ENCODE measurements at regions not wholly inside any gene's neighbourhood (a gene's known extent, or its start where the extent isn't known, plus 50 kb on each side); places are given as distances from the start of the nearest gene placed in this dataset.
A peak's percentile ranks its signal among the peaks of the same experiment; 100 is the strongest.

- DNase-seq (ENCODE audit: low spot score), result no peak
These were observed 496.2 kb upstream of the SULF2 start for GRCh38 chr20:48281501-48281900.

- DNase-seq (ENCODE audit: low spot score), result no peak
These were observed 493.7 kb upstream of the SULF2 start for GRCh38 chr20:48278961-48279481.

DNA sequence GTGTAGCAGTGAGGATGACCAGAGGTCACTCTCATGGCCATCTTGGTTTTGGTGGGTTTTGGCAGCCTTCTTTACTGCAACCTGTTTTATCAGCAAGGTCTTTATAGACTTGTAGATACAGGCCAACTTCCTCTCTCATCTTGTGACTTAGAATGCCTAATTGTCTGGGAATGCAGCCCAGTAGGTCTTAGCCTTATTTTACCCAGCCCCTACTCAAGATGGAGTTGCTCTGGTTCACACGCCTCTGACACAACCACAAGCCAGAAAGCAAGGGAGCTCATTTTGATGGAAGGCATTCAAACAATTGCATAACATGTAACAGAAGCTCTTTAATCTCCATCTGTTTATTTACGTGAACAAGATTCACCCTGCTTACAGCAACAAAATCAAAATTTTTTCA is 492.0 kb upstream of the SULF2 start:
- DNase-seq (ENCODE audit: low spot score), result no peak

GRCh38 chr20:48276021-48276342 is 490.7 kb upstream of the SULF2 start:
- no peak for DNase-seq (ENCODE audit: low spot score)

DNA sequence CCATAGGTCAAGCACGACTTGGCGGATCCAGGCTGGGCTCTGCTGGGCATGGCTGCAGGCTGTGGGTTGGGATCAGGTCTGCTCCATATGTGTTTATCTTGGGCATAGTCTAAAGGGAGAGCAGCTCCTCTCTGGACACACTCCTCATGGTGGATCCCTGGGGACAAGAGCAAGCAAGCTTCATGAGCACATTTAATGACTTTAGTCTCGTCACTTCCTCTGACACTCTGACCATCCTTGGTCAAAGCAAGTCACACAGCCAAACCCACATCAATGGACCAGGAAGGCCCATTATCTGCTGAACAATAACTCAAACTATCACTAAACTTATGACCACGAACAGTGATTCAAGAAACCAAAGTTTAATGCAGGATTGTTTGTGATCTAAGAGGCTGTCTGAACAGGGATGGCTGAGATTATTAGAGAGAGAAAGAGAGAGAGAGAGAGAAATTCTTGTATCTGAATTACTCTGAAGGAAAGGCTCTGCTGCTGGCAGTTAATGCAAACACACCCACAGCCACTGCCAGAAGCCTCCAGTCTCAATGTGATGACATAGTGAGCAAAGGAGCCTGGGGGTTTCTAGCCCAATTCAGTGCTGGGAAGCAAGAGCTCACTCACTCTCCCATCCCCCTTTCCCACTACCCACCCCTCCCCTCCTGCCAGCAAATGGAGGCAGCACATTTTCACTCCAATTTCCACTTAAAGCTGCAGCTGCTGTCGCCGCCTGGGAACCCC is 490.2 kb upstream of the SULF2 start:
- DNase-seq (ENCODE audit: low spot score), result peak; percentile 82

DNA sequence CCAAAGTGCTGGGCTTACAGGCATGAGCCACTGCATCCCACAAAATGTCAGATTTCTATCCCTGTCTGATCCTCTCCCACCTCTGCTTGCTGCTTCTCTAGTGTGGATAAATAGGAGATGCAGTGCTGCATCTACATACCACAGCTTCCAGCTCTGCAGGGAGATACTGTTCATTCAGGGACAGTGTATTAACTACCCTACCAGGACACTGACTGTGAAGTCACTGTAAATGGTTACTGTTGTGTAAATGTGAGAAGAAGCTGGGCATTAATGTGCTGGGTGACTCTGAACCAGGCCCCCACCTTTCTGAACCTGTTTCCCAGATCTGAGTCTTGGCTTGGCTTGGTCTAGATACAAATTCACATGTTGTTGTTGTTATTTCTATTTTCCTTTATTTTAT is 488.6 kb upstream of the SULF2 start:
- DNase-seq (ENCODE audit: low spot score), result no peak

DNA sequence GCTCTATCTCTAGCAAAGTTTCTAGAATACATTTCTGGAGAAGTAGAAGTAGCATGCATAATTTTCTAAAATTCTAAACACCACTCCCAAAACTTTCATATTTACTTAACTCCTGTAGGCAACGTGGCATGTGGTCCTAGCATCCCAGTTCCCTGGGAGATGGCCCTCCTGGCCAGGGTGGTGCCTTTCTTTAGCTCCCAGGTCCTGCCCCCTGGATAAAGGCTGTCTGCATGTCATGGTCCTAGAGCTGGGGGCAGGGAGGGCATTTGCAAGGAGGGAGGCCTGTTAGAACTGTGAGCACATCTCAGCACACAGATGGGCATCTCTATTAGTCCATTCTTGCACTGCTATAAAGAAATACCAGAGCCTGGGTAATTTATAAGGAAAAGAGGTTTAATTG is 485.6 kb upstream of the SULF2 start:
- no peak for DNase-seq (ENCODE audit: low spot score)

GRCh38 chr20:48267860-48268633 is 482.8 kb upstream of the SULF2 start:
- no peak for DNase-seq (ENCODE audit: low spot score)

DNA sequence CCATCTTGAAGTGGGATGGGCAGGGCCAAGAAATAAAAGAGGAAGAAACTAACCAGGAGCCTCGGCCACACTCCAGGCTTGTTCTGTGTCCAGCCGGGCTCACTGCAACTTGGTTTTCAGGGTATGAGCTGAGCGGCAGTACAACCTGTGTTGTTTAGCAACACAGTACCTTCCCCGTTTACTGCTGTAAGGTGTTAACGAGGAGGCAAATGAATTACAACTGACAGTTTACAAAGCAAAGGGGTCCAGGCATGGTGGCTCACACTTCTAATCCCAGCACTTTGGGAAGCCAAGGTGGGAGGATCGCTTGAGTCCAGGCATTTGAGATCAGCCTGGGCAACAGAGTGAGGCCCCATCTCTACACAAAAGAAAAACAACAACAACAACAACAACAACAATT is 481.3 kb upstream of the SULF2 start:
- DNase-seq (ENCODE audit: low spot score), result no peak

GRCh38 chr20:48265791-48266190 is 480.5 kb upstream of the SULF2 start:
- DNase-seq (ENCODE audit: low spot score), result no peak

DNA sequence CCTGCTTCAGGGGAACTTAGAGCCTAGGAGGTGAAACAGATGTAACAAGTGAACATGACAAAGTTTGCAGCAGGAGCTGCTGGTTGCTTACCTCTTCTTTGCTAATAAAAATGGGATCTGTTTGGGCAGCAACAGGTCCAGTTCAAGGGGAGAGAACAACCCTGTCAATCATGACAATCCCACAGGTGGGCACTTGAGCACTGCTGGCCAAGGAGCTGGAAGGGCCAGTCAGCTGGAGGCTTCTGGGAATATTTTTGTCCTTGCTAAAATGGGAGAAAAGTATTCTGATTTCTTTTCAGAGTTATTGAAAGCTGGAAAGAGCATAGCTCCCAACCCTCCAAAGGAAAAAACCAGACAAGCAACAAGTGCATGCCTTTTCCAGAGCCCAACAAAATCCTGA is 477.7 kb upstream of the SULF2 start:
- DNase-seq (ENCODE audit: low spot score), result no peak

DNA sequence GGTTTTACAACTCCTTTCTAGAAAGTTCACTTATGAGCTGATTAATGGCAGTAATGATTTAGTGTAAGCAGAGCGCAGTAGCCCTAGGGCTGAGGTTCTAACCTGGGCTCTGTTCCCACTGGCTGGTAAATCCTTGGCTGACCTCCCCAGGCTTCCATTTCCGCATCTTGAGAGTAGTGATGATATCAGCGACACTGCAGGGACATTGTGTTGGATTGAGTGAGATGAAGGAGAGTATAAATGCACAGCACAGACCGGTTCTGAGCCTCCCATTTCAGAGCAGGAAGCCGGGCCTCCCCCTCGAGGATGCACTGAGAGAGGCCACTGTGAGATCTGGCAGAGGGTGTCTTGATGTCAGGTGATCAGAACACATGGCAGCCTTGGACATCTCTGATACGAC is 477.2 kb upstream of the SULF2 start:
- no peak for DNase-seq (ENCODE audit: low spot score)

DNA sequence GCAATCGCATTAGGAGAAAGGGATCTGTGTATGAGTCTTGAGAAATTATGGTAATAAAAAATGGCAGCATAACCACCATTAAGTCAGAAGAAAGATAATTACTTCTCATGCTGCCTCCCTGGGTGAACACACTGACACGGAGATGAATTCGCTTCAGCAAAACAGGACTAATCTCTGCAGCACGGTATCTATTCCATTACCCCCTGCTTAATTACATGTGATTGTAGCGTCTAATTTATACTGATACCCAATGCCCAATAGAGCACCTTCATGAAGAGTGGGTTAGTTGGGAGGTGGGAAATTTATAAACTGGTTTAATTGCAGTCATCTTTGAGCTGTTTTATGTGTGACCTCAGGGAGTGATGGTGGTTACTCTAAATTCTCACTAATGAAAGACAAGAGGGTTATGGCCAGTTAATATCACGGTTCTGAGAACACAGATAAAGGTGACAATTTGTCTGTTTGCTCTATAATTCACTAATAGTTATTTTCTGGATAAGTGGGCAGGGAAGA is 476.2 kb upstream of the SULF2 start:
- DNase-seq (ENCODE audit: low spot score), result no peak

- peak; percentile 25 for DNase-seq (ENCODE audit: low spot score)
These were observed 475.0 kb upstream of the SULF2 start for GRCh38 chr20:48260129-48260756.

- no peak for DNase-seq (ENCODE audit: low spot score)
These were observed 474.2 kb upstream of the SULF2 start for GRCh38 chr20:48259456-48259855.

DNA sequence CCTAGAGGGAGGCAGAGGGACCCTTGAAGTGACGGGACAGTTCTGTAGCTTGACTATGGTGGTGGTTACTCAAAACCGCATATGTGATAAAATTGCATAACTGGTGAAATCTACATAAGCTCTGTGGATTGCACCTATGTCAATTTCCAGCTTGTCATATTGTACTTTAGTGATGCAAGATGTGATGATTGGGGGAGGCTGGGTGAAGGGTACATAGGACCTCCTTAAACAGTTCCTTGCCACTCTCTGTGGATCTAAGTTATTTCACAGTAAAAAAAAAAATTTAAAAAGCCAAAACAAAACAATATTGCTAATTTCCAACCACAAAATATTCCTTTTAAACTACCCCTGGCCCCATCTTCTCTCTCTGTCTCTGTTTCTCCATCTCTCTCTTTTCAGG is 472.6 kb upstream of the SULF2 start:
- no peak for DNase-seq (ENCODE audit: low spot score)

GRCh38 chr20:48247961-48248360 is 462.7 kb upstream of the SULF2 start:
- DNase-seq (ENCODE audit: low spot score), result no peak

GRCh38 chr20:48246061-48246790 is 460.9 kb upstream of the SULF2 start:
- DNase-seq (ENCODE audit: low spot score), result no peak

DNA sequence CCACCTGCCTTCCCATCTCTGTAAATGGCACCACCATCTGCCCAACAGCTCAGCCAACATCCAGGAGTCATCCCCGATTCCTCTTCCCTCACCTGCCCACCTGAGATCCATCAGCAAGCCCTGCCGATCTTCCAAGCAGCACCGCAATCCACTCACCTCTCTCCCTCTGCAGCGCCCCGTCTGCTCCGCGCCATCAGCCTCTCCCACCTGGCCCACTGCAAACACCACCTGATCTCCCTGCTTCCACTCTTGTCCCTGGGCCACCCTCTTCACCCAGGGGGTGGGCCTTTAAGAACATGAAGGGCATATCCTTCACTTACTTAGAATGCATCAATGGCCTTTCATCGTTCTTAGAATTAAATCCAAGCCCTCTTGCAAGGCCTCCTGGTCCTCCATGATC is 457.3 kb upstream of the SULF2 start:
- DNase-seq (ENCODE audit: low spot score), result no peak

DNA sequence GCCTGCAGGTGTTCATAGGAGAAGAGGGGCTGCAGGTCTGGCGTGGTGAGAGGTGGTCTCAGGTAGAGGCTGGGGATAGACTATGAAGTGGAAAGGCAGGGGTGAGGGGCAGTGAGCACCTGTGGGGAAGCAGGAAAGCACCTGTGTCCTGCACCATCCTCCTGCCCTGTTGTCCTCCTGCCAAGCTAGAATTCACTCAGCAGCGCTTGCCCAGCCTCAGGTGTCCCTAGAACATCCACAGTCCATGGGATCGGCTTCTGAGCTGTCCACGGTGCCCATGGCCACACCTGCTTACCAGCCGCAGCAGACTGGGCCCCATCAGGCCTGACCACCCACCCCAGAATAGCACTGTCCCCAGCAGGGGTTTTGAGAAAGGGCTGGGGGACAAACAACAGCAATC is 456.2 kb upstream of the SULF2 start:
- no peak for DNase-seq (ENCODE audit: low spot score)

DNA sequence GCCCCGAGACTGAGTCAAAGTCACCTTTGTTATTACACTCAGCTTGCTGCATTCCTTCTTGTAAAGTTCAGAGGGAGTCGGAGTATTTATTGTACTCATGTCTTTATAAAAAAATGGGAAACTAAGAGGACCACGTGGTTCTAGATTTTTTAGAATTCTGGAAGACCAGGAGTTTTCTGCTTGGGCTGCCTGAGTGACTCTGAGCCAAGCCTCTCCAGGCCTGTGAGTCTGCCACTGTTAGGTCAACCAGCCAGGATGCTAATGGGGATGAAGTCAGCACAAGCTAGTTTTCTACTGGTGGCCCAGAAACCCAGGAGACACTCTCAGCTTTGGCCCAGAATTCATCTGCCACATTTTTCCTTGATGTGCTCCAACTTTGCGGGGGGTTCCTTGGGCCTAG is 453.5 kb upstream of the SULF2 start:
- DNase-seq (ENCODE audit: low spot score), result no peak

GRCh38 chr20:48238326-48238725 is 453.0 kb upstream of the SULF2 start:
- no peak for DNase-seq (ENCODE audit: low spot score)
